ENCODE measurements at regions not wholly inside any gene's neighbourhood (a gene's known extent, or its start where the extent isn't known, plus 50 kb on each side); places are given as distances from the start of the nearest gene placed in this dataset.
"Not testable (repeated sequence)": the region's sequence is repeated elsewhere in the genome, so short reads cannot be mapped to it uniquely, and the experiment has no call there.

DNA sequence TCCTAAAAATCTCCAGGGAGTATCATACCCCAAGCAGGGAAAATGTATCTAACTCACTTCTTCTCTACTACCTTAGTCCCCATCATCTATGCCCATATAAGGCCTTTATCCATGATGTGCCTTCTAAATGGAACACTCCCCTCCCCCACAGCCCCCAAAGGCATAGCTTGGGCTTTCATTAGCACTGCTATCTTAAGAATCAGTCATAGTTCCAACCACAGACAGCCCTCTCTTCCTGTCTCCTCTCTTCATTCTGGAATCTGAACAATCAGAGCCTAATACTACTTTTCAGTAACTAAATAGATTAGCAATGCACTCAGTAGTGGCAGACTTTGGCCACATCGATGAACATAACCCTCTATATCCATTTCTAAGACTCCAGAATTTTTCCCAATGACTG, 313.2 kb upstream of the DKK2 start:
- DNase-seq (ENCODE audit: low read depth), result no peak
- in situ Hi-C loops (cut with HindIII; ENCODE audit: low sequenced_read_pairs), result no loop called here
- TF ChIP-seq, protein P1, sequence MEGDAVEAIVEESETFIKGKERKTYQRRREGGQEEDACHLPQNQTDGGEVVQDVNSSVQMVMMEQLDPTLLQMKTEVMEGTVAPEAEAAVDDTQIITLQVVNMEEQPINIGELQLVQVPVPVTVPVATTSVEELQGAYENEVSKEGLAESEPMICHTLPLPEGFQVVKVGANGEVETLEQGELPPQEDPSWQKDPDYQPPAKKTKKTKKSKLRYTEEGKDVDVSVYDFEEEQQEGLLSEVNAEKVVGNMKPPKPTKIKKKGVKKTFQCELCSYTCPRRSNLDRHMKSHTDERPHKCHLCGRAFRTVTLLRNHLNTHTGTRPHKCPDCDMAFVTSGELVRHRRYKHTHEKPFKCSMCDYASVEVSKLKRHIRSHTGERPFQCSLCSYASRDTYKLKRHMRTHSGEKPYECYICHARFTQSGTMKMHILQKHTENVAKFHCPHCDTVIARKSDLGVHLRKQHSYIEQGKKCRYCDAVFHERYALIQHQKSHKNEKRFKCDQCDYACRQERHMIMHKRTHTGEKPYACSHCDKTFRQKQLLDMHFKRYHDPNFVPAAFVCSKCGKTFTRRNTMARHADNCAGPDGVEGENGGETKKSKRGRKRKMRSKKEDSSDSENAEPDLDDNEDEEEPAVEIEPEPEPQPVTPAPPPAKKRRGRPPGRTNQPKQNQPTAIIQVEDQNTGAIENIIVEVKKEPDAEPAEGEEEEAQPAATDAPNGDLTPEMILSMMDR (IDR thresholded peaks at IDR 0.05; ENCODE audit: low read depth, low read length, missing control alignments), result no peak
- no peak overlapping the region for H3K4me3 ChIP-seq (ENCODE audit: low read depth, low read length)

GRCh38 chr4:107348188-107349050, 312.3 kb upstream of the DKK2 start:
- no peak overlapping the region for H3K4me3 ChIP-seq (ENCODE audit: low read depth, low read length)
- TF ChIP-seq, protein P1 (IDR thresholded peaks at IDR 0.05; ENCODE audit: low read depth, low read length, missing control alignments), result no peak
- in situ Hi-C loops (cut with HindIII; ENCODE audit: low sequenced_read_pairs), result no loop called here
- no peak for DNase-seq (ENCODE audit: low read depth)

GRCh38 chr4:107333518-107333917, 297.4 kb upstream of the DKK2 start:
- no peak overlapping the region for H3K4me3 ChIP-seq (ENCODE audit: low read depth, low read length)
- TF ChIP-seq, protein P1 (IDR thresholded peaks at IDR 0.05; ENCODE audit: low read depth, low read length, missing control alignments), result no peak
- DNase-seq (ENCODE audit: low read depth), result no peak
- in situ Hi-C loops (cut with HindIII; ENCODE audit: low sequenced_read_pairs), result no loop called here

- H3K4me3 ChIP-seq (ENCODE audit: low read depth, low read length); in situ Hi-C loops (cut with HindIII; ENCODE audit: low sequenced_read_pairs); DNase-seq (ENCODE audit: low read depth): not testable (repeated sequence)
Observed at GRCh38 chr4:107332656-107333055, 296.5 kb upstream of the DKK2 start.

- TF ChIP-seq, protein P1 (IDR thresholded peaks at IDR 0.05; ENCODE audit: low read depth, low read length, missing control alignments), result no peak
- DNase-seq (ENCODE audit: low read depth), result no peak
- in situ Hi-C loops (cut with HindIII; ENCODE audit: low sequenced_read_pairs), result no loop called here
- no peak overlapping the region for H3K4me3 ChIP-seq (ENCODE audit: low read depth, low read length)
Observed at GRCh38 chr4:107330916-107331315, 294.8 kb upstream of the DKK2 start.

- TF ChIP-seq, protein P1 (IDR thresholded peaks at IDR 0.05; ENCODE audit: low read depth, low read length, missing control alignments), result no peak
- H3K4me3 ChIP-seq (ENCODE audit: low read depth, low read length), result no peak overlapping the region
- no peak for DNase-seq (ENCODE audit: low read depth)
- in situ Hi-C loops (cut with HindIII; ENCODE audit: low sequenced_read_pairs), result no loop called here
Observed at GRCh38 chr4:107319386-107319785, 283.3 kb upstream of the DKK2 start.

DNA sequence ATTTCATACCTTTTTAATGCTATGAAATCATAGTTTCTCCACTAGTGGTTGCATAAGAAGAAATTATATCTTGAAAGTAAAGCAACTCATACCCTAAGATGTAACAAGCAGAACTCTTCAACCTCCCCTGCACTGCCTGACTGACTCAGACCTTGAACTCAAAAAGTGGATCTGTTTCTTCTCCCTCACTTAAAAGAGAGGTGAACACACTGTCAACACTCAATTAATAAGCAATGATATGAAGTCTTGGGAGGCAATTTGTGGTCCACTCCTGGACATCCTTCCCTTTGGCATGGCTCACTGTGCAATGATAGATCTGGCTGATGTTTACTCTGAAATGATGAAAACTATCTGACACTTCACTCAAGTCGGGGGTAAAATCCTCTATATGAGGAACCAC, 282.0 kb upstream of the DKK2 start:
- DNase-seq (ENCODE audit: low read depth), result no peak
- H3K4me3 ChIP-seq (ENCODE audit: low read depth, low read length), result no peak overlapping the region
- TF ChIP-seq, protein P1 (IDR thresholded peaks at IDR 0.05; ENCODE audit: low read depth, low read length, missing control alignments), result no peak
- in situ Hi-C loops (cut with HindIII; ENCODE audit: low sequenced_read_pairs), result no loop called here
